Thyroid gland (tissue), 4 donors: ENCODE measurements at regions not wholly inside any gene's neighbourhood (a gene's known extent, or its start where the extent isn't known, plus 50 kb on each side); places are given as distances from the start of the nearest gene placed in this dataset.

Source experiments
- POLR2A ChIP-seq, 2 donors: fragments of 450-650 bp; IDR thresholded peaks; one replicate each; pipeline ENCODE4 v1.6.1; 2017; ENCODE audit warnings: antibody characterized with exemption in 2 of 2, mild to moderate bottlenecking in 2 of 2, moderate library complexity in 1 of 2
- TF ChIP-seq, protein P1 (sequence below), 6 experiments: fragments of 200-600 bp in 3 of 6; fragments of 450-650 bp in 3 of 6; sonication (generic) in 3 of 6; IDR thresholded peaks; one replicate each; pipeline ENCODE4 v1.5.1; 2016 to 2019; ENCODE audit warnings: antibody characterized with exemption in 6 of 6, mild to moderate bottlenecking in 2 of 6, inconsistent platforms in 1 of 6, moderate library complexity in 1 of 6

DNA sequence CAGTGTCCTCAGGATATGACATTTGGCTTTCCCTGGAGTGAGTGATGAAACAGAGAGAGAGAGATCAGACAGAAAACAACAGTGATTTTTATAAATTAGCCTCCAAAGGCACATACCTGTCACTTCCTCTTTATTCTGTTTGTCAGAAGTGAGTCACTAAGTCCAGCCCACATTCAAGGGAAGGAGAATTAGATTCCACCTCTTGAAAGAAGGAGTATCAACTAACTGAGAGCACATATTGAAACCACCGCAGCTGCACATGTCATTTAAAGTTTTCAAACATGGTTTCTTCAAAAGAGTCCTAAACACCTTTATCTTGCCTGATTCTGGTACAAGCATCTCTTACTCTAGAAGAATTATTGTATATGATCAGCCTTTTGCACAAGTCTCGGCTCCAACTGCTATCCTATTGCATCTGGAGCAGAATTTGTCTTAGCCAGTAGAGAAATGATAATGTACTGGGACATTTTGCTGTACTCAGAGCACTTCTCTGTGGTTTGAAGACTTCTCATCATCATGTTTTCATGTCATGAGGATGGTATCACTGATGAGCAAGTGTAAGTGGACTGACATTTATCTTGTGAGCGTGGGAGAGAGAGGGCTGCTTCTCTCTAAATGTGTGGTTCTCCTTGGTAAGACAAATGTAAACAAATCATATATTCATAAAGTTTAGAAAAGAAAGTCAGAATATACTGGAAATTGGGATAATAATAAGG is 338.9 kb upstream of the CFAP20DC start:
- TF ChIP-seq, protein P1, sequence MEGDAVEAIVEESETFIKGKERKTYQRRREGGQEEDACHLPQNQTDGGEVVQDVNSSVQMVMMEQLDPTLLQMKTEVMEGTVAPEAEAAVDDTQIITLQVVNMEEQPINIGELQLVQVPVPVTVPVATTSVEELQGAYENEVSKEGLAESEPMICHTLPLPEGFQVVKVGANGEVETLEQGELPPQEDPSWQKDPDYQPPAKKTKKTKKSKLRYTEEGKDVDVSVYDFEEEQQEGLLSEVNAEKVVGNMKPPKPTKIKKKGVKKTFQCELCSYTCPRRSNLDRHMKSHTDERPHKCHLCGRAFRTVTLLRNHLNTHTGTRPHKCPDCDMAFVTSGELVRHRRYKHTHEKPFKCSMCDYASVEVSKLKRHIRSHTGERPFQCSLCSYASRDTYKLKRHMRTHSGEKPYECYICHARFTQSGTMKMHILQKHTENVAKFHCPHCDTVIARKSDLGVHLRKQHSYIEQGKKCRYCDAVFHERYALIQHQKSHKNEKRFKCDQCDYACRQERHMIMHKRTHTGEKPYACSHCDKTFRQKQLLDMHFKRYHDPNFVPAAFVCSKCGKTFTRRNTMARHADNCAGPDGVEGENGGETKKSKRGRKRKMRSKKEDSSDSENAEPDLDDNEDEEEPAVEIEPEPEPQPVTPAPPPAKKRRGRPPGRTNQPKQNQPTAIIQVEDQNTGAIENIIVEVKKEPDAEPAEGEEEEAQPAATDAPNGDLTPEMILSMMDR (IDR thresholded peaks at IDR 0.05): no peak
- no peak for TF ChIP-seq POLR2A (IDR thresholded peaks at IDR 0.05)
